Mucosa of descending colon (tissue), 3 donors: ENCODE measurements at regions not wholly inside any gene's neighbourhood (a gene's known extent, or its start where the extent isn't known, plus 50 kb on each side); places are given as distances from the start of the nearest gene placed in this dataset.

Source experiments
- ATAC-seq: fragments of 200-7000 bp; cut with Tn5 transposase; one replicate; pipeline ENCODE4 v1.9.1; 2020; ENCODE audit warnings: mild to moderate bottlenecking, moderate library complexity
- DNase-seq, 3 donors: peaks; one replicate each; pipeline ENCODE4 v3.0.0-alpha.2; 2020
- H3K36me3 ChIP-seq: fragments of 200-600 bp; one replicate; pipeline ENCODE4 v1.8.0; 2021; ENCODE audit warnings: low read depth, mild to moderate bottlenecking
- H3K4me1 ChIP-seq: fragments of 200-600 bp; one replicate; pipeline ENCODE4 v1.8.0; 2021; ENCODE audit warnings: low read depth, mild to moderate bottlenecking
- H3K4me3 ChIP-seq: fragments of 200-600 bp; one replicate; pipeline ENCODE4 v1.8.0; 2021; ENCODE audit warnings: mild to moderate bottlenecking
- H3K9me3 ChIP-seq: fragments of 200-600 bp; one replicate; pipeline ENCODE4 v1.8.0; 2021; ENCODE audit warnings: mild to moderate bottlenecking
- intact Hi-C, 2 donors: fragments of 100-400 bp; cut with DNase I in 1 of 2; cut with micrococcal nuclease in 1 of 2; formaldehyde crosslinking; loops; one replicate each; pipeline versions ENCODE4 v1.11.0 to v1.11.1; 2022; cut with DNase I, micrococcal nuclease
- TF ChIP-seq, protein P1 (sequence below): fragments of 200-600 bp; IDR thresholded peaks from one replicate; pipeline ENCODE4 v1.8.0; 2022; ENCODE audit warnings: antibody characterized with exemption, mild to moderate bottlenecking
- donor health status: DM: no; HTN: no; CAD: no; lungs with moderate emphysema.
- donor health status: DM: no; HTN: no; CAD: no.
- donor health status: DM: no; HTN: yes; CAD: no.

DNA sequence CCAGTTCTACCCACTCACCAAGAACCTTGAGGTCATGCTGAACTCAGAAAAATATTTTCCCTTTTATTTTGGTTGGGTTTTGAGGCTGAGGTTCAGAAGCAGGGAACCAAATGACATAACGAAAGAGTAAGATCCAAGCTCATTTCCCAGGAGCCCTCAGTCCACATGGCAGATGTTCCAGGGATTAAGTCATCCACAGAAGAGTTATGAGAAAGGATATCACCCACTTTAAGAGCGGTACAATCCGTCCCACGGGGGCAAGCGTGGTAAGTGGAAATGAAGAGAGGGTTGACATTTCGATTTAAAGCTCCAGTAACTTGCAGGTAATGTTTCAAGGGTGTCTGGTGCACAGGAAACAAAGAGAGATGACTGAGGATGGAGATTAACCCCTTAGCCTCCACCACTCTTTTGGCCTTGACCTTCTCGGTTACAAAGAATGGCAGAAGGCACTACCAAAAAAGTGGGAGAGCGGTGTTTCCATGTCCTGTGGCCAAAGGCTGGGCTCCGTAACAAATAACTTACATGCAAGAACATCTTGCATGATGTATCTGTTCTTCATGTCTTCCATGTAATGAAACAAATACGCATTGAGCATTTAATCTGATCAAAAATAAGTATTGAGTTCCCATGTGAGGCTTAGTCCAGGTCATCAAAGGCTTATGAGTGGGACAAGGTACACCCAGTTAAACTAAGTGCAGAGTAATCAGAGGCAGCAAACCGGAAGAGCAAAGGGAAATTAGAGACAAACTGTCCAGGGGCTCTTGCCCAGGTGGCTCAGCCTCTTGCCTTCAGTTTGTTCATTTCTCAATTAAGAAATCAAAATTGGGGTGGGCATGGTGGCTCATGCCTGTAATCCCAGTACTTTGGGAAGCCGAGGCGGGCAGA, 241.4 kb downstream of the TOMM20 start:
- ATAC-seq (no peak), DNase-seq (no peak)
- intact Hi-C loops = no loop called here
- Histone ChIP-seq H3K9me3 (no peaks in the 10 kb centered on the region), H3K4me3 (no peak overlapping the region), H3K36me3 (no peaks in the 10 kb centered on the region), H3K4me1 (peaks cover 6% of the 10 kb centered on the region)
- TF ChIP-seq, protein P1, sequence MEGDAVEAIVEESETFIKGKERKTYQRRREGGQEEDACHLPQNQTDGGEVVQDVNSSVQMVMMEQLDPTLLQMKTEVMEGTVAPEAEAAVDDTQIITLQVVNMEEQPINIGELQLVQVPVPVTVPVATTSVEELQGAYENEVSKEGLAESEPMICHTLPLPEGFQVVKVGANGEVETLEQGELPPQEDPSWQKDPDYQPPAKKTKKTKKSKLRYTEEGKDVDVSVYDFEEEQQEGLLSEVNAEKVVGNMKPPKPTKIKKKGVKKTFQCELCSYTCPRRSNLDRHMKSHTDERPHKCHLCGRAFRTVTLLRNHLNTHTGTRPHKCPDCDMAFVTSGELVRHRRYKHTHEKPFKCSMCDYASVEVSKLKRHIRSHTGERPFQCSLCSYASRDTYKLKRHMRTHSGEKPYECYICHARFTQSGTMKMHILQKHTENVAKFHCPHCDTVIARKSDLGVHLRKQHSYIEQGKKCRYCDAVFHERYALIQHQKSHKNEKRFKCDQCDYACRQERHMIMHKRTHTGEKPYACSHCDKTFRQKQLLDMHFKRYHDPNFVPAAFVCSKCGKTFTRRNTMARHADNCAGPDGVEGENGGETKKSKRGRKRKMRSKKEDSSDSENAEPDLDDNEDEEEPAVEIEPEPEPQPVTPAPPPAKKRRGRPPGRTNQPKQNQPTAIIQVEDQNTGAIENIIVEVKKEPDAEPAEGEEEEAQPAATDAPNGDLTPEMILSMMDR = no peak

DNA sequence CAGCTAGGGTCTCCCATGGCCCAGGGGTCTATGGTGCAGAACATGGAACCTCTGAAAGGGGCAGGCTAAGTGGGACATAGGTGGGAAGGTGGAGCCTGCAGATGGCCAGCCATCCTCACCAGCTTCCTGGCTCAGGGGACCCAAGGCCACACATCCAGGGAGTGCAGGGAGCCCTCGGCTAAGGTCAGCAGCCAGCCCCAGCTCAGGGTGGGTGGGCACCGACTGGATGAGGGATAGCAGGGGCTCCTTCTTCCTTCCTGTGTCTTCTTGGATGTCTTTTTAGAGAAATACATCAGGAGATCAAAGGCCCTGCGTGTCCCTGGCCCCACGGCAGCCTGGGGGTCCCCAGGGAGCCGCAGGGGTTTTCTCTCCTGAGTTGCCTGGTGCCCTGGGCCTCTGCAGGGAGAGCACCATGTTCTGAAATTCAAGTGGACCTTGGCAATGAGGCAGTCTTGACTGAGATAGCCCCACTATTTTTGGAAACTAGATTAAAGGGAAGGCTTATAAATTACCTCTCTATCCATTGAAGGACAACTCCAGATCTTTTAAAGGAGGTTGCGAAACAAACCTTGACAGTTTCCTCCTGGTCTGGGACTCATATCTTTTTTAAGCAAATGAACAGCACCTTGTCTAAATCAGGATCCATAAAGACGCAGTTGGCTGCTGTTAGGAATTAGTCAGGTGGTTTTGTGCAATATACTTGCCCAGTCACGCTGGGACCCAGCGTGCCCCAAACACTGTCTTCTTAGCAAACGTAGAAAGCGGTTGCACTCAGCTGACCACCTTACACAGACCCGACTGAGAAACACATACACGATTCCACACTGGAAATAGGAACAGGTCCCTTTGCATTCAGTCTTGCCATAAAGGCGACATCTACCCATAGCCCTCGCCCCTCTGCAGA, 242.3 kb downstream of the TOMM20 start:
- Histone ChIP-seq H3K9me3 (no peaks in the 10 kb centered on the region), H3K4me3 (no peak overlapping the region), H3K36me3 (no peaks in the 10 kb centered on the region), H3K4me1 (peaks cover 2% of the 10 kb centered on the region)
- peak; percentile 22 for ATAC-seq
- intact Hi-C loops = no loop called here
- no peak for DNase-seq
- TF ChIP-seq, protein P1 = no peak

DNA sequence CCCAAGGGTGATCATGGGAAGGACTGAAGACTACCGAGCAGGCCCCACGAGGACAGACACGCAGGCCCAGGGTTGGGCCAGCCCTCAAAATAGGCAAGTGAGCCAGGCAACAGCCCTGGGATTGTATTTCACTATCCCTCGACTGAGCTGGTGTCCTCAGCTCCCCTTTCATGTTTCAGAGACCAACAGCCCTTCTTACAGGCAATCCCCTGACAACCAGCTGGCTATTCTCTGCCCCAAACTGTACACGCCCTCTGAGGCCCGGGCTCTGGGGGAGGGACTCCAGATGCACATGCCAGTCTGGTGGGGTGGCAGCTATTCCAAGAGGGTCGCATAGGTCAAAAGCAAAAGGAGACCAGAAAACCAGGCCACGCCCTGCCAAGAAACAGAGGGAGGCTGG, 243.0 kb downstream of the TOMM20 start:
- TF ChIP-seq, protein P1 = no peak
- H3K36me3 ChIP-seq = no peaks in the 10 kb centered on the region
- ATAC-seq (peak; percentile 18), DNase-seq (no peak)
- no peak overlapping the region for H3K4me3 ChIP-seq
- intact Hi-C loops = no loop called here
- peaks cover 2% of the 10 kb centered on the region for H3K4me1 ChIP-seq
- no peaks in the 10 kb centered on the region for H3K9me3 ChIP-seq

DNA sequence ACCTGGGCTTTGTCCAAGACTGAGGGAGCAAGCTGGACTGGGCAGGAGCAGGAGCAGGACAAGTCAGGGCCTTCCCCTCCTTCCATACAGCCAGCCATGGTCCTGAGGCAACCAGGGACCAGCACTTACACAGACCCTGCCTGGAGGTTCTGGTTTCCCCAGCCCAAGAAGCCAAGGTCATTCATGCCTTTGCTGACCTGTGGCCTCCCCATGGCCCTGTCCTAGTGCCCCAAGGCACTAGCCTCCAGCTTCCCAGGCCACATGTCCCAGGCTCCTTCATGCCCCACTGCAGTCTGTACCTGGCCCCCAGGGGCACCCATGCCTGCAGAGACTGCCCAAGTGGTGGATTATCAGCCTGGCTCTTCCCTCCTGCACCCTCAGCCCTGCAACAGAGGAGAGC, 243.9 kb downstream of the TOMM20 start:
- intact Hi-C loops = no loop called here
- no peak overlapping the region for H3K4me3 ChIP-seq

DNA sequence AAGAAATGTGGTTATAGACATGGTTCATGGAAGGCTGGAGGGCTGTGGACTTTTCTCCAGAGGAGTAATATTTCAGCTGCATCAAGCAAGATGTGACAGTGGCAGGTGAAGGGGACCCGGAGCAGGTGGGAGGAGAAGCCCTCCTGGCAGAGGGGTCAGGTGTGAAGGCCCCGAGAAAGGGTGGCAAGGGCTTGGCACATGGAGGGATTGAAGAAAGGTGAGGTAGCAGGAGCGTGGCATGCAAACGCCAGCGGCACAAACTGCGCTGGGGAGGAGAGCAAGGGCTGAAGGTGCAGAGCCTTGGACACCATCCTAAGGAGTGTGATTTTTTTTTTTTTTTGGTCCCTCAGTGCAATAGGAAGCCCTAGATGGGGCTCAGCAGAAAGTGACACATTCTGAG, 244.6 kb downstream of the TOMM20 start:
- TF ChIP-seq, protein P1 = no peak
- no peak for DNase-seq
- no peak for ATAC-seq

More for the DNA sequence above, 243.9 kb downstream of the TOMM20 start:
- Histone ChIP-seq H3K9me3 (no peaks in the 10 kb centered on the region), H3K4me1 (peaks cover 2% of the 10 kb centered on the region), H3K36me3 (no peaks in the 10 kb centered on the region)
- ATAC-seq (no peak), DNase-seq (no peak)
- TF ChIP-seq, protein P1 = no peak

More for the DNA sequence above, 244.6 kb downstream of the TOMM20 start:
- H3K4me1 ChIP-seq = peaks cover 6% of the 10 kb centered on the region
- no peaks in the 10 kb centered on the region for H3K9me3 ChIP-seq
- H3K36me3 ChIP-seq = no peaks in the 10 kb centered on the region
- intact Hi-C loops = no loop called here
- H3K4me3 ChIP-seq = no peak overlapping the region
